HG03571 (cell line): ENCODE measurements at regions not wholly inside any gene's neighbourhood (a gene's known extent, or its start where the extent isn't known, plus 50 kb on each side); places are given as distances from the start of the nearest gene placed in this dataset.

Experiments used
- ATAC-seq: cut with Tn5 transposase; IDR thresholded peaks from one replicate; pipeline ENCODE4 v1.9.1; 2021; ENCODE audit not compliant: unreplicated experiment

DNA sequence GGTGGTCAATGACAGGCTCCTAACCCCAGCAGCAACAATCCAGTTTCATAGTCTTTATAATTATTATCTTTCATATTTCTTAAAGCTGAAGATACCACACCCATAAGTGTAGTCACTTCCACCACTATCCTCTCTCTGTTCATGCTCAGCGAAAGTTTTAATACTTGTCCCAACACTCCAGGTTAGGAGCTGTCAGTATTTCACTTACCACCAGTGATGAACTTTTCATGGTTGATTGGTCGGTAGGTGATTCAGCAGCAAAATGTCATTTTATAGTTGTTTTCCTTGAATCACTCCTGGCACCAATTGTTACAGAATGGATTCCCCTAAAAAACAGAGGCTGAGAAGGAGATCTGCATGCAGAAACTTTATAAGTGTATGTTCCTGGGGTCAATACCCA is 324.9 kb downstream of the CCDC85A start:
- ATAC-seq = no peak

DNA sequence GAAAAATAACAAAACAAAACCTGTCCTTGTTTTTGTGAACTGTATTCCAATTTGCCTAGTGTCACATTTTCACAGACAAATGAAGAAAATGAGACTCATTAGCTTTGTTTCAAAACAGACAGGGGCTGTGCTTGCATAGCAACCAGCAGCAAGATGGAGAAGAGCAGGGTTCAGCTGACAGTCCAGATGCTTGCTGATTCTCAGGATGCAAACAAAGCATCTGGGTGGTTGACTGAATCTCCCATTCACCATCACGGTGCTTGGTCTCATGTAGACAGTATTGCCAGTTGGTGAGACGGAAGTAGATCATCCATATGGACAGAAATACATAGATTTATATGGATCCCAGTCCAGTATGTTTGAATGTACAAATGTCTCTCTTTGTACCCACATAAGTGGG is 326.8 kb downstream of the CCDC85A start:
- no peak for ATAC-seq

DNA sequence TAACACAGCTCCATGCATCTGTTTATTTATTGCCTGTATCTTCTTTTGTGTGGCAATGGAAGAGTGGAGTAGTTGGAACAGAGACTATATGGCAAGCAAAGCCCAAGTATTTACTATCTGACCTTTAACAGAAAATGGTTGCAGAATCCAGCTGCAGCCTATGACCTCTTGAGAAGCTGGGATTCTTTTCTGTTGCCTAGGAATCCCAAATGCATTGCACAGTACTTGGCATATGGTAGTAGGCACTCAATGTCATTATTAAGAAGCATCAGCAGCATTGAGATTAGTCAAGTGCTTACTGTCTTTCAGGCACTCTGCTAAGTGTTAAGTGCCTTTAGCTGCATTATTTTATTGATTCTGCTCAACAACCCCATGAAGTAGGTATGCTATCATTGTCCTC is 331.6 kb downstream of the CCDC85A start:
- ATAC-seq = no peak

DNA sequence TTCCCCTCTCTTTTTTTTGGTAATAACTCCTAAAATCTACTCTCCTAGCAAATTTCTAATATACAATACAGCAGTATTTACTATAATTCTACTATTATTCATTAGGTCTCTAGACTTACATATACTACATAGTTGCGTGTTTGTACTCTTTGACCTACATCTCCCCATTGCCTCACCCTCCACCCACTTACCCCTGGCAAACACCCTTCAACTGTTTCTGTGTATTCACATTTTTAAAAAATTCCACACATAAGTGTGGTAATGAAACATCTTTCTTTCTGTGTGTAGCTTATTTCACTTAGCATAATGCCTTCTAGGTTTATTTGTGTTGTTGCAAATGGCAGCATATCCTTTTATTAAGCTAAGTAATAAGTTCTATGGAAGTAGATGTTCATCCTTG is 336.0 kb downstream of the CCDC85A start:
- no peak for ATAC-seq

DNA sequence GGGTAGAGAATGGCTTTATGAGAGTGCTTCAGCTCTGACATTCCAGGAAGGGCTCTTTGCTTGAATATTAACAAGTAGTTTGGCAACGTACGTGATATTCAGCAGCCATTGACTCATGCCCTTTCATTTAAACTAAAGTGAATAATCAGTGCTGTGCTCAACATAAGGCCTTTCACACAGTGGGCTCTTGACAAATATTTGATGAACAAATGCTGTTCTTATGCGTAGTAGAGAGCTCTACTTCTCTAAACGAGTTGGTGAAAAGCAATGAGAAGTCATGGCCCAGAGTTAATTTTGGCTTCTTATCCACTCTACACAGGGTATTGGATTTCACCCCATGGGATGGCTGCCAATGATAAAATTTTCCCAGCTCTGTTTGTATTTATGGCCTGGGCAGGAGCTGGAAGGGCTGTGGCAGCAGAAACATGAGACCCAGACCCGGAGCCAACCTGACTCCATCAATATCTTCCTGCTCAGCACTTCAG is 338.9 kb downstream of the CCDC85A start:
- no peak for ATAC-seq

DNA sequence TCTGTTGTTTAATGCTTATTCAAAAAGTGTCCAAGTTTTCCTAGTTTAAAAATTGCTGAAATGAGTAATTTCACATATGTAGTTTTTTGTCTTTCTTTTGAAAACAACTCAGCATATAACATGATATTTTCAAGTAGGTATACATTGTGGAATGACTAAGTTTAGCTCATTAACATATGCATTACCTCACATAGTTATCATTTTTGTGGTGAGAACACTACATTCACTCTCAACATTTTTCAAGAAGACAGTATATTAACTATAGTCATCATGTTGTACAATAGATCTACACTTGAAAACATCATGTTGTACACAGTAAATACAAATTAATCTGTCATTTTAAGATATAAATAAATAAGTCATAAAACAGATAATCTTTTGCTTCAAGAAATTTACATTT is 340.0 kb downstream of the CCDC85A start:
- no peak for ATAC-seq

DNA sequence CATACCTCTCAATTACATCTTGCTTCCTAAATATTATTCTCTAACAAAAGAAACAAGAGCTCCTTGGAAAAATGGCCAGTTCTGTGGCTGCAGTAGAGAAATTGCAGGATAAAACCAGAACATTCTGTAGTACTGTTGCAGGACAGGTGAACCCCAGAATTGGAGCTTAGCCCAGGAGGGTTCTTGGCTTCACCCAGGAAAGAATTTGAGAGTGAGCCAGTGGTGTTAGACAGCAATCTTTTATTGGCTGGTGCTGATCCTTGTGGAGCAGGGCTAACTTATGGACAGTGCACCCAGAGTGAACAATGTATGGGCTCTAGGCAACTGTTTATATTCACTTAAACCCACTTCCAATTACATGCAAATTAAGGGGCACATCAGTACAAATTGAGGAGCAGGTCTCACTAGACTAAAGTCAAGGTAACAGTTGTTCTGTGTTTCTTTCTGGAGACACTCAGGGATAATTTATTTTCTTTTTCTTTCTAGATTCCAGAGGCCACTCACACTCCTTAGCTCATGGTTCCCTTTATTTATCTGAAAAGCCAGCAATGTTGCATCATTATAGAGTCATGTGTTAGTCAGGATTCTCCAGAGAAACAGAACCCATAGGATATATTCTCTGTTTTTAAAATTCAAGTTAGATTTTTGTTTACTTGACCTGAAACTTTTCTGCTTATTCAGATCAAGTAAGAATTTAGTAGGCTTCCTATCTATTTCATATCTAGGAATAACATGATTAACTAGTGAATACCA is 348.1 kb downstream of the CCDC85A start:
- ATAC-seq = no peak

DNA sequence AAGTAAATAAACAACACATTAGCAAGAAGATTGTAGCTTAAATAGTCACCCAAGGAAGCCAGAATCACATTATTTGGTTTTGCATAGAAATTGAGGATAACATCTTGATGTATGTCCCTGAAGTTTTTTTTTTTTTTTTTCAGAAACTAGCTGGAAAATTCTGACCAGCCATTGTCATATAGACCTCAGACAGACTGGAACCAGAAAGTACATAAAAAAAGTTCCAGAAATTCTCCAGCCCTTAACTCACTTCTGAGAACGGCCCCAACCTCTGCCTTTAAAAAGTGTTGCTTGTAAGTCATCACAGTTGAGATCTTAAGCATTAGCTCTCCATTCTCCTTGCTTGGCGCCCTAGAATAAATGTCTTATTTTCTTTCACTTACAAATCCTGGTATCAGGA is 350.5 kb downstream of the CCDC85A start:
- no peak for ATAC-seq

DNA sequence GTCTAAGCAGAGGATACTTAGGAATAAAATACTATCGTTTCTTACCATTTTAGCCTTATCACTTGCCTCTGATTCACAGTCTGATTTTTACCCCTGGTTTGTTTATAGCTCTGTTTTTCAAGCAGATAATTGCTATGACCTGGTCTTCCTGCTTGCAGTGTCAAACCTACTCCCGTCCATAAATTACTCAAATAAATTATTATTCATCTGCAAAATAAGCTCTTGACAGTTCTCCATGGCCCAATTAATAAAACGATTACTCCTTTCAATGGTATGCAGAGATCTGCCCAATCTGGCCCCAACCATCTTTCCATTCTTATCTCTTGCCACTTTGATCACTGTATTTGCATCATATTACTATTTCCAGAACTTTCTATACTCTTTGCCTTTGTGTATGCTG is 354.0 kb downstream of the CCDC85A start:
- ATAC-seq = no peak

DNA sequence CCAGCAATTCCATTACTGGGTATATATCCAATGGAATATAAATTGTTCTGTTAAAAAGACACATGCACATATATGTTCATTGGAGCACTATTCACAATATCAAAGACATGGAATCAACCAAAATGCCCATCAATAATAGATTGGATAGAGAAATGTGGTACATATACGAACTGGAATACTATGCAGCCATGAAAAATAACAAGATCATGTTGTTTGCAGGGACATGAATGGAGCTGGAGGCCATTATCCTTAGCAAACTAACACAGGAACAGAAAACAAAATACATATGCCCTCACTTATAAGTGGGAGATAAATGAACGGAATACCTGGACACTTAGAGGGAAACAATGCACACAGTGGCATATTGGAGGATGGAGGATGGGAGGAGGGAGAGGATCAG is 355.8 kb downstream of the CCDC85A start:
- no peak for ATAC-seq

DNA sequence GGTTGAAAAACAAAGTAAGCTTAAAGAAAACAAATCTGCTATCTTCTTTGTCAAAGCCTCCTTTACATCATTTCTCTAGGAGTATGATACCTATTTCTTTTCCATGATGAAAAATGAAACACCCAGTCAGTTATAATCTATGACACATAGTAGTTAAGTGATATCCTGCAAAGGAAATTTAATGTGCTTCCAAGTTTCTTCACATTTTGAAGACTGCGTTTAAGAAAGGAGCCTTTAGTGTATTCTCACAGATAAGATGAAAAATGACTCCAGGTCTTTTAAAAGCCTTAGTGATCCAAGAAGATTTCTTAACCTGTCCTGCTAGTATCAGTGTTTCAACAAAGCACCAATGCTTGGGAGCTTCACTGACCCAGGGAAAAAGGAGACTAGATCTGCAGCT is 356.7 kb downstream of the CCDC85A start:
- ATAC-seq = no peak

DNA sequence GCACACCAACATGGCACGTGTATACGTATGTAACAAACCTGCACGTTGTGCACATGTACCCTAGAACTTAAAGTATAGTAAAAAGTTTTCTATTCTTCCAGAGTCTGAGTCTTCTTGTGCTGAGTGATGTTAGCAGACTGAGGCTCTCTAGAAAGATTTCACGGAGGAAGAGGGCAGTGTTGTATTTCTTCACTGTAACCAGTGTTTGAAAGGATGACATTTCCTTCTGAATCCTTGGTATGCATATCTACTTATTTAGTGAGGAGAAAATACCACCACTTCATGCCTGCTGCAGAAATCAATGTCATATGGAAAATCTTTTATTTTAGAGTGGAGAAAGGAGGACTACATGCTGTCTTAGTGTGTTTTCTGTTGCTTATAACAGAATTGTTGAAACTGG is 357.1 kb downstream of the CCDC85A start:
- ATAC-seq = no peak

DNA sequence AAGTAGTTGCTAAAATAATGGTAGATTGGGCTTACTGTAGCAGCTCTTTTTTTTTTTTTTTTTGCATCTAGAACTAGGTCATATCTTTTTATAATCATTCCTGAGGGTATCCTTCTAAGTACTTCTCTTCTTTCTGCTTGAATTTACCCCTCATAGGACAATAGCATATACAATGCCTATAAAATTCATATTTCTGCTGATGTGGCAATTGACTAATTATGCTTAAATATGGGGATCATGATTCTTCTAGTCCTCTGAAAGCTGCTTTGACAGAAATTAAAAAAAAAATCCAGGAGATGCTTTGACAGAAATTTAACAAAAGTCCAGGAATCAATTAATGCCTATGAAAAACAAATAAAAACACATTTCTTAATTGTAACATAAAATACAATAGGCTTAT is 358.4 kb downstream of the CCDC85A start:
- no peak for ATAC-seq

DNA sequence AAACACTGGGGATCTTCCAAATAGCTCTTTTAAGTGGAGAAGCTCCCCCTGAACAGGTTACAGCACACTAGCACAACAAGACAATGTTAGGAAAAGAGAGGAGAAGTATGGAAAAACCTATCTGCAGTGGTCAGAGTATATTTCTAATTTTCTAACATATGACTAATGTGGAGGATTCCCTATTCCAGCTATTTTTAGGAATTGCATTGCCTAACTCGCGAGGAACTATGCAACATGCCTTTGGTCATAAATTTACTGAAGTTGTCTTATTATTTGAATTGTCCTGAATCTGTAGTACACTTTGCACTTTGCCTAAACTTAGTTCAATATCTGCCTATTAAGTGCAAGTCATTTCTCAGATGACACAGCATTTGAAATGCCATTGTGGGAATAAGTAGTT is 381.4 kb downstream of the CCDC85A start:
- ATAC-seq = no peak

DNA sequence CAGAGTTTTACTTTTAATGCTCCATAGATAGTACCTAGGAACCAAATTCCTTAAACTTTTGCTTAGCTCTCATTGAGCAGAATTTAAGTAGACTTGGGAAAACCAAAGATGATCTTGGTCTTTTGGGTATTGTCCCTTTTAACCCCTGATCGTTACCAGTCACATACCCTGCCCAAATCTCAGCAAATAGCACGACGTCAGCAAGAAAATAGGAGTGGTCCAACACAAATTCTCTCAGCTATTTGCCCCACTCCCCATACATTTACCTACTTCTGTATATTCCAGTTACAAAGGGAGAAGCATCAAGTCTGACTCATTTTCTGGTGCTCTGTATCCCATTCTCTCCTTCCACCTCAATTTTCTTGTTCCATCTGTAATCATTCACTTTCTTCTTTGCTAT is 387.3 kb downstream of the CCDC85A start:
- no peak for ATAC-seq

DNA sequence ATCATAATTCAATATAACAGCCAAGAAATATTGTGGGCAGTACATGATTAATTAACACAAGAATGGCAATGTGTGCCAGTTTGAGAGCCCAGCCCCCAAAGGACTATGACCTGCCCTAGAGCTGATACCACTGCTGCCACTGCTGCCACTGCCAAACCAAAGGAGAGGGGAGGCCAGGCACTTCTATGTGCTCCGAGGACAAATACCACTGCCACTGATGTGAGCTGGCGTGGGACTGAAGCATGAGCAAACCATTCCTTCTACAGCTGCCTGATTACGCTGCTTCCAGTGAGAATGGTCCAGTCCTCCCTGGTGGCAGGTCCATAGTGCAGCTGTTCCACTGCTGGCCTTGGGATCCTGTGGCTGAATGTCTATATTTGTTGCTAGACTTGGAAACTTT is 392.2 kb downstream of the CCDC85A start:
- ATAC-seq = no peak

DNA sequence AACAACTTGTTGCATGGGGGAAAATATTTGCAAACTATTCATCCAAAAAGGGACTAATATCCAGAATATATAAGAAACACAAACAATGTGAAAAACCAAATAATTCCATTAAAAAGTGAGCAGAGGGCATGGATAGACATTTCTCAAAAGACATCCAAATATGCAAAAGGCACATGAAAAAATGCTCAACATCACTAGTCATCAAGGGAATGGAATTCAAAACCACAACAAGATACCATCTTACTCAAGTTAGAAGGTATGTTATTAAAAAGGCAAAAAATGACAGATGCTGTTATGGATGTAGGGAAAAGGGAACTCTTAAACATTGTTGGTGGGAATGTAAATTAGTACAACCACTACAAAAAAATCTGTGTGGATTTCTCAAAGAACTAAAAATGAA is 396.5 kb downstream of the CCDC85A start:
- ATAC-seq = no peak

DNA sequence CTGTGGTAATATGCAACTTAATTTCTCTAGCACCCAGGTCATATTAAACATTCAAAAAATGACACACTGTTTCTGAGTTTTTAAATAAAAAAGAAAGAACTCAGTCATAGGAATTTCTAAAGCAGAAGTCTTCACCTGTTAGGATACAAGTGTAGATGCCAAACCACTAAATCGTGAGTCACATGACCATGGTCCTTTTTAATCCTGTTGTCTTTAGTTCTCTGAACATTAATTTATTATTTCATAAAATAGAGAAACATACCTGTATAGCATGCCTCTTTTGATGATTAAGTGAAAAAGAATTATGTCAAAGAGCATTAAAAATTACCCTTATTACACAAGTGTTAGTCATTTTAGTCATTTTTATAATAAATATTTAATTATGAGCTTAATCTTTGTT is 398.8 kb downstream of the CCDC85A start:
- no peak for ATAC-seq

DNA sequence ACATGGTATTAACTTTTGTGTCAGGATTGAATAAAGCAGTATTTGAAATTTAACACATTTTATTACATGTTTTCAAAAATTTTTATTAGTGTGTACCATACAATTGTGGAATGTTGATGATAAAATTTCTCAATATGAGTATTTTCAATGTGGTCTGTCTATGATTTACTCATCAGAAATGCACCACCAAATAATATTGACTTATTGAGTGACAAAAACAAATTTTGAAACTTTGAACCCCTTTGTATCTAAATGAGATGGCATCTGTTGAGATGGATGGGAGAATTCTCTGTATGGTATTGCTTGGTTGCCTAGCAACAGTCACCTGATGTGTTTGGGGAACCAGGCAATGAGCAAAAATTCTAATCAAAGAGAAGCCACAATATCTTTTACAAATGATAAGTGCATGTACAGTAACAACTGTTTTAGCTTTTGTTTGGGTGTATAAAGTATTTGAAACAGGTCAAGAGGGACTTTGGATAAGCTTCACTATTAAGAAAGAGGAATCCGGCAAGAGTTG is 400.1 kb downstream of the CCDC85A start:
- no peak for ATAC-seq

DNA sequence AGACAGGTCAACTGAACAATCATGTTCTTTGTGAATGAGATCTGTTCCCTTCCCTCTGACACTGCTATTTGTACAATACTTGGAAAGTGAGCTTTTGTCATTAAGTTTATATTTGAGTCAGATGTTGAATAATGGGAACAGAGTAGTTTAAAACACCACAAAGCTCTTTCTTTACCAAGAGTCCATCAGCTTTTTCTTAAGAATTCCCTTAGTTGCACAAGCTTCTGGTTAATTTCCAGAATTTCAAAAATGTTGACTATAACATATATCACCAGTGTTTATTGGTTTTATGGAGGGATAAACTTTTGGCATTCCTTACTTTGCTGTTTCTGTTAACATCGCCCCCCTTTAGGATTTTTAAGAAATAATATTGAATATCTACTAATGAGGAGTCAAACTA is 403.7 kb downstream of the CCDC85A start:
- ATAC-seq = no peak

DNA sequence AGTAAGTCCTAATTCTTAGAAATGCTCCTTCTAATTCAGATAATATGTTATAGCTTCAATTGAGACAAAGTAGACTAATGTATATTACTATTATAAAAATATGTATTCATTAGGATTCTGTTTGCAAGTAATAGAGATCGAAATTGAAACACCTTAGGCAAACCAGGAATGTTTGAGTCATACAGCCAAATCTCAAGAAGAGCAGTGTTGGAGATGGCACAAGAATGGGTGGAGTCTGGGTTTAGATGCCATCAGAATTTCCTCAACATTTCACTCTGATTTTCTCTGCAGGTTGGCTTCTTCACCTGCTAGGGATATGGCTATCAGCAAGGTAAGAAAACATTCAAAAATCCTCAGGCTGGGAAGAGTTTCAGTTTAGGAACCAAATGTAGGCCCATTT is 405.4 kb downstream of the CCDC85A start:
- no peak for ATAC-seq

DNA sequence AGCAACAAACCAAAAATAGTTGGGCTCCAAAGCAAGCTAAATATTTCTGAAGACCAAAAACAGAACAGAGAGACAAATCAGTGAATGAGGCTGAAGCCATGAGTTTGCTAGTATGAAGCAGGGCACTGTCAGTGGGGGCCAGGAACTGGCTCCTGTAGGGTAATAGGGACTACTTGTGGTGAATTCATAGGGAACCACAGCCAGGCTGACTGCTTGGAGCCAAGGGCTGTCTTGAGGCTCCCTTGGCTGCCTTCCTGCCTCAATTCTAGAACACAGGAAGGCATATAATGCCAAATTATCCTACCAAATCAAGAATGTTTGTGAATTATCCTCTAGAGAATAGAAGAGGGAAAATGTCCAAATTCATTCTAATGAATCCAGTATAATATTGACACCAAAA is 406.0 kb downstream of the CCDC85A start:
- no peak for ATAC-seq

DNA sequence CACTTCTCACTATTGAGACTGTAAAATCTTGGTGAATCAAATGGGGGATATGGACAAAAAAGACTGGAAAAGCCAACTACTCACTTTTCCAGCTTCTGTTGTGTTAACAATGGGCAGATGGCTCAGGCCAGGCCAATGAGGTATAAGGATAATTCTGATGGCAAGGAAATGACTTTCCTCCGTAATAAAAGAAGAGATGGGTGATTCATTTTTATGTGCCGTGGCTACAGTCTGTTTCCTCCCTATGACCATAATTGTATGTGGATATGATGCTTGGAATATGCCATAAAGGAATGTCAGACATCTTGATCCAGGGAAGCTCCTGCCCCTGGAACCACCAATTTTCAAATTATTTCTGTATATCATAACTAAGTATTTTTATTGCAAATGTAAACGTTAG is 406.8 kb downstream of the CCDC85A start:
- ATAC-seq = no peak
